ENCODE measurements at regions not wholly inside any gene's neighbourhood (a gene's known extent, or its start where the extent isn't known, plus 50 kb on each side); places are given as distances from the start of the nearest gene placed in this dataset.

DNA sequence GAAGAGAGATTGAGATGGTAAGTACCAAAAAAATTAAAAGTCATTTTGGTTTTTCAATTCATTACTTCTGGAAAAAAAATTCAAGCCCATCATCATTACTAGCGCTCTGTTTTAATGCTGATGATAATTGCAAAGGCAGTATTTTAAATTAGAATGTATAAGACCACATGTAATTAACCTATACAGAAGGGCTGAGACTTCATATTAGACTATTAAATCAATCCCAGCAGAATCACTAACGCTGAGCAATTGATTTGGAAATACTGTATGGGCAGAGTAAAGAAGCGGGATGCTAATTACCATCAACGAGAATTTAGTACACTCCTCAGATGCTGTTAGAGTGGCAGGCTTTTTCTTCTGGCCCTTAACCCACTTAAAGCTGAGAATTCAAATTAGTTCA, 165.0 kb downstream of the SLC4A3 start:
- peaks cover 2% of the 10 kb centered on the region for H3K9me3 Mint-ChIP-seq
- ChIA-PET CTCF (no interaction called here), POLR2A (no interaction called here)
- ATAC-seq (ENCODE audit: low read depth) (no peak), DNase-seq (no peak)
- no peak overlapping the region for H3K4me3 Mint-ChIP-seq
- no peaks in the 10 kb centered on the region for H3K4me1 Mint-ChIP-seq
- no peaks in the 10 kb centered on the region for H3K36me3 Mint-ChIP-seq (ENCODE audit: low read depth)
- H3K27me3 Mint-ChIP-seq: peaks cover 2% of the 10 kb centered on the region
- intact Hi-C loops (cut with micrococcal nuclease): no loop called here
- H3K27ac Mint-ChIP-seq: no peak overlapping the region
- no peak for TF ChIP-seq CTCF (IDR thresholded peaks at IDR 0.05)

GRCh38 chr2:219798430-219798829, 171.0 kb downstream of the SLC4A3 start:
- ChIA-PET CTCF (no interaction called here), POLR2A (no interaction called here)
- no peaks in the 10 kb centered on the region for H3K27me3 Mint-ChIP-seq
- ATAC-seq (ENCODE audit: low read depth) (no peak), DNase-seq (no peak)
- TF ChIP-seq CTCF (IDR thresholded peaks at IDR 0.05): no peak
- H3K36me3 Mint-ChIP-seq (ENCODE audit: low read depth): no peaks in the 10 kb centered on the region
- H3K27ac Mint-ChIP-seq: no peak overlapping the region
- no peak overlapping the region for H3K4me3 Mint-ChIP-seq
- no peaks in the 10 kb centered on the region for H3K4me1 Mint-ChIP-seq
- H3K9me3 Mint-ChIP-seq: peaks cover 4% of the 10 kb centered on the region
- intact Hi-C loops (cut with micrococcal nuclease): no loop called here

DNA sequence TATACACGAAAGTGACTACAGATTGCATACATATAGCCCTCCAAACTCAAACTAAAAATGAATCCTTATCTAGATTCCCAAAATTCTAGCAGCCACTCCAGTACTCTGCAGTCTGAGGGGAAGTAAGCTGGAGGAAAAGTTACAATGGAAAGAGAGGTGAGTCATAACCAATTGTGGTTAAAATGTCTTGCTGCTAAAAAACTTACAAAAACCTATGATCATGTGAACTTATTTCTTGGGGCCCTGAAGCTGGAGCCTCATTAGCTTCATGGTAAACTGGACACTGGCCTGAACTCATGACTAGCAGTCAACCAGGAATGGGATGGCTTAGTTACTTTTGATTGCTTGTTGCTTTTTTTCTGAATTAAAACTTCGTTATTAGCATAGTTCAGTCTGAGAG, 175.9 kb downstream of the SLC4A3 start:
- no peak for TF ChIP-seq CTCF (IDR thresholded peaks at IDR 0.05)
- intact Hi-C loops (cut with micrococcal nuclease): no loop called here
- Mint-ChIP-seq H3K9me3 (peaks cover 15% of the 10 kb centered on the region), H3K4me3 (no peak overlapping the region), H3K36me3 (ENCODE audit: low read depth) (no peaks in the 10 kb centered on the region), H3K27ac (no peak overlapping the region), H3K4me1 (no peaks in the 10 kb centered on the region), H3K27me3 (no peaks in the 10 kb centered on the region)
- DNase-seq (no peak), ATAC-seq (ENCODE audit: low read depth) (no peak)
- ChIA-PET CTCF (no interaction called here), POLR2A (no interaction called here)

GRCh38 chr2:219810895-219811294, 183.5 kb downstream of the SLC4A3 start:
- ChIA-PET CTCF (no interaction called here), POLR2A (no interaction called here)
- H3K4me1 Mint-ChIP-seq: no peaks in the 10 kb centered on the region
- no peaks in the 10 kb centered on the region for H3K36me3 Mint-ChIP-seq (ENCODE audit: low read depth)
- H3K27me3 Mint-ChIP-seq: no peaks in the 10 kb centered on the region
- DNase-seq (no peak), ATAC-seq (ENCODE audit: low read depth) (no peak)
- H3K9me3 Mint-ChIP-seq: peaks cover 30% of the 10 kb centered on the region
- no peak overlapping the region for H3K4me3 Mint-ChIP-seq
- intact Hi-C loops (cut with micrococcal nuclease): no loop called here
- no peak for TF ChIP-seq CTCF (IDR thresholded peaks at IDR 0.05)
- no peak overlapping the region for H3K27ac Mint-ChIP-seq

DNA sequence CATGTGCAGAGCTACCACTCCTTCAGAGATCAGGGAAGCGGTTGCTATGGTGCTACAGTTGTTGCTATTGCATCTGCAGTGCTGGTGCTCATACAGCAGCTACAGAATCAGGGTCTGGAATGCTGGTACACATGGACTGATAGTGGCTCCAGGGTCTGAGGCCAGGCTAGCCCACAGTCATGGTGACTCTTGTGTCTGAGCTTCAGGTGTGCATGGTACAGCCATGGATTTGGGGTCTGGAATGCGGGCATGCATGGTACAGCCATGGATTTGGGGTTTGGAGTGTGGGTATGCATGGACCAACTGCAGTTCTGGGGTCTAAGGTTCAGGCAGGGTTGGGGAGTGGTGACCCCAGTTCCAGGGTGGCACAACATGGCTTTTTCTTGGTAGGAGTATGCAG, 185.2 kb downstream of the SLC4A3 start:
- no peaks in the 10 kb centered on the region for H3K4me1 Mint-ChIP-seq
- CTCF ChIA-PET: no interaction called here
- peaks cover 18% of the 10 kb centered on the region for H3K9me3 Mint-ChIP-seq
- intact Hi-C loops (cut with micrococcal nuclease): no loop called here
- POLR2A ChIA-PET: no interaction called here
- H3K27me3 Mint-ChIP-seq: no peaks in the 10 kb centered on the region
- DNase-seq (no peak), ATAC-seq (ENCODE audit: low read depth) (no peak)
- H3K4me3 Mint-ChIP-seq: no peak overlapping the region
- no peaks in the 10 kb centered on the region for H3K36me3 Mint-ChIP-seq (ENCODE audit: low read depth)
- TF ChIP-seq CTCF (IDR thresholded peaks at IDR 0.05): no peak
- H3K27ac Mint-ChIP-seq: no peak overlapping the region
